ENCODE measurements at regions not wholly inside any gene's neighbourhood (a gene's known extent, or its start where the extent isn't known, plus 50 kb on each side); places are given as distances from the start of the nearest gene placed in this dataset.

- DNase-seq: peak; percentile 40
Observed at GRCh38 chr15:35728219-35728940, 182.4 kb upstream of the DPH6 start.

GRCh38 chr15:35736150-35736549 is 190.2 kb upstream of the DPH6 start:
- DNase-seq: no peak

- DNase-seq: no peak
Observed at GRCh38 chr15:35737441-35737840, 191.5 kb upstream of the DPH6 start.

GRCh38 chr15:35738370-35738769 is 192.4 kb upstream of the DPH6 start:
- no peak for DNase-seq

GRCh38 chr15:35740761-35741160 is 194.8 kb upstream of the DPH6 start:
- DNase-seq: no peak

- no peak for DNase-seq
Observed at GRCh38 chr15:35741395-35741794, 195.4 kb upstream of the DPH6 start.

GRCh38 chr15:35741881-35742280 is 195.9 kb upstream of the DPH6 start:
- DNase-seq: no peak

GRCh38 chr15:35743321-35743720 is 197.4 kb upstream of the DPH6 start:
- no peak for DNase-seq

- DNase-seq: no peak
Observed at GRCh38 chr15:35746121-35746520, 200.2 kb upstream of the DPH6 start.

GRCh38 chr15:35748105-35748504 is 202.1 kb upstream of the DPH6 start:
- no peak for DNase-seq

- no peak for DNase-seq
Observed at GRCh38 chr15:35750051-35750450, 204.1 kb upstream of the DPH6 start.

GRCh38 chr15:35751413-35752133 is 205.6 kb upstream of the DPH6 start:
- peak; percentile 73 for DNase-seq

GRCh38 chr15:35752134-35752466 is 206.1 kb upstream of the DPH6 start:
- no peak for DNase-seq

GRCh38 chr15:35753486-35753885 is 207.5 kb upstream of the DPH6 start:
- no peak for DNase-seq

- DNase-seq: no peak
Observed at GRCh38 chr15:35755237-35755802, 209.4 kb upstream of the DPH6 start.

GRCh38 chr15:35756623-35757022 is 210.7 kb upstream of the DPH6 start:
- DNase-seq: no peak

- no peak for DNase-seq
Observed at GRCh38 chr15:35757361-35757760, 211.4 kb upstream of the DPH6 start.

GRCh38 chr15:35757765-35758164 is 211.8 kb upstream of the DPH6 start:
- no peak for DNase-seq

- DNase-seq: no peak
Observed at GRCh38 chr15:35764661-35765519, 218.9 kb upstream of the DPH6 start.

- DNase-seq: no peak
Observed at GRCh38 chr15:35768949-35769348, 223.0 kb upstream of the DPH6 start.

GRCh38 chr15:35769656-35770055 is 223.7 kb upstream of the DPH6 start:
- no peak for DNase-seq

- DNase-seq: no peak
Observed at GRCh38 chr15:35771746-35772442, 225.9 kb upstream of the DPH6 start.
